Non-pigmented ciliary epithelial cell (primary cell): ENCODE measurements at regions not wholly inside any gene's neighbourhood (a gene's known extent, or its start where the extent isn't known, plus 50 kb on each side); places are given as distances from the start of the nearest gene placed in this dataset.
"Not testable (repeated sequence)": the region's sequence is repeated elsewhere in the genome, so short reads cannot be mapped to it uniquely, and the experiment has no call there.

Source experiments
- DNase-seq: peaks from one replicate; pipeline ENCODE4 v3.0.0-alpha.2; 2010; ENCODE audit warnings: low read depth

DNA sequence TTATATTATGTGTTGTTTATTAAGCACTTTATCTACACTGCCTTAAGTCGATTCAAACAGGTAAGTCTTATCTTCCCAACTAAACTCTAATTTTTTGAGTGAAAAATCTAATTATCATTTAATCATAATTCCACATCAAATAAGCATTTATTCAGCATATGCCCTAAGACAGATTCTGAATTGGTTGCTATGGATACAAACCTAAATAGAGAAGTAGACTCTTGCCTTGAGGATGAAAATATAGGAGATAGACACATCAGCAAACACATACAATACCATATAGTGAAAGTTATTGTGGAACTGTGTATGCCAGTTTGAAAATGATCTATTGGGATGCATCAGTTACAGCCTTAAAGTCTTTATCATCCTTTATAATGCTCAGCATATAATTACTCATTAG lies 1679.9 kb downstream of the SLITRK1 start:
- DNase-seq: no peak

DNA sequence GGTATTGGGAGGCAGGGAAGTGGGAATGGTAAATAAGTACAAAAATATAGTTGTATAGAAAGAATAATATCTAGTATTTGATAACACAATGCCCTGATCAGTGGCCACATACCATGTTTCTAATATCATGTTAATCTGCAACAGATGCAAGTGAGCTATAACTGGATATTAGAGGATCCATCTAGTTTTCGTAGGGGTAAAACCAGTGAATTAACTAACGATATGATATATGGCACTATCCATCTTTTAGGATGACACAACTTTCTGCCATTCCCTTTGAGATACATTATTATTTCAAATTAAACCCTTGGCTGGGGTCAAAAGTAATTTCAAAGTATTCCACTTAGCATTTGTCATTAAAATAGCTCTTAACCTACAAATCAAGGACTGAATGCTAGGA lies 1686.2 kb downstream of the SLITRK1 start:
- no peak for DNase-seq

DNA sequence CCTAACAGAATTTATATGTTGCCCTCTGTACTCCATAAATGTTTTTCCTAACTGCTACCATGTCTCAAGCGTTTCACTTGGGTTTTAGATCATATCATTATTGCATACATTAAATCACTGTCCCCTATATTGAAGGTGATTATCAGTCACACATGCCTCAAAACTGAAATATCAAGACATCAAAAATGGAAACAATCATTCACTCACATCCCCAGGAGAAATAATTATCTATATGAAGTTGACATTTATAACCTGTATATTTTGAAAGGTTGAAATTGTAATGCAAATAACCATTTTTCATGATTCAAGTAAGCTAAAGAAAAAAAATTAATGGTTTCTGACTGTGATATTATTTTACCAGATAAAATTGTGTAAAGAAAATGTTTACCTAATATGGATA lies 1695.0 kb downstream of the SLITRK1 start:
- no peak for DNase-seq

DNA sequence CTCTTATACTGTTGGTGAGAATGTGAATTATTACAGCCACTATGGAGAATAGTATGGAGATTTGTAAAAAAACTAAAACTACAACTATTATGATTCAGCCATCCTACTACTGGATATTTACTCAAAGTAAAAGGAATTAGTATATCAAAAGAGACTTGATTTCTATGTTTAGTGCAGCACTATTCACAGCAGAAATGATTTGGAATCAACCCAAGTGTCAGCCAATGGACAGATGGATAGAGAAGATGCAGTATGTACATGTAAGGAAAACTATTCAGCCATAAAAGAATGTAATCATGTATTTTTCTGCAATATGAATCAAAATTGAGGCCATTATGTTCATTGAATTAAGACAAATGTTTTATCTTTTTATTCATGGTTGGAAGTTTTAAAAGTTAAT lies 1705.5 kb downstream of the SLITRK1 start:
- DNase-seq: no peak

DNA sequence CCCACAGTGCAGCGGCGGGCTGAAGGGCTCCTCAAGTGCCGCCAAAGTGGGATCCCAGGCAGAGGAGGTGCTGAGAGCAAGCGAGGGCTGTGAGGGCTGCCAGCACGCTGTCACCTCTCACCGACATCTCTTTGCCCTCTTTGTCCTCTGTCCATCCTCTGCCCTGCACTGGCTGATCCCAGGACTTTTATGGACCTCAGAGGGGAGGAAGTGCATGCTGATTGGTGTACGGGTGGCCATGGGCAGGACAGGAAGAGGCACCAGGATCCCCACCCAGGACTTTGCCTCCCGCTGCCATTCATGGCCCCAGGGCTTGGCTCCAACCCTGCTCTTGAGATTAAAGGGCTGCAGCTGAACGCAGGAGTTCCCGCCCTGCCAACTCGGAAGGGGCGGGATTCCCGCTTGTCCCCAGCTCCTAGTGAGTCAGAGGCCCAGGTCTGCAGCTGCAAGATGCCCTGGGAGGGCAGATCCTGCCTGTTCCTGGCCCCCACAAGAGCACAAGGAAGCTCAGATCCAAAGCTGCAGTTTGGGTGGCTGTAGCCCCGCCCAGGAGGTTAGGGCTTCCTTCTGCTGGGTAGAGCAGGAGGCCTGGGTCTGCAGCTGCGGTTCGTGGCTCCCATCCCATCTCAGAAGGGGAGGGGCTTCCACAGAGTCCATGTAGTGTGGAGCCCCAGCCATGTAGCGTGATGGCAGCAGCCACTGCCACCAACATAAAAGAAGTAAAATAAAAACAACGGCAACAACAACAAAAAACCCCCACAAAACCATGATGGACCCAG lies 1716.7 kb downstream of the SLITRK1 start:
- no peak for DNase-seq

DNA sequence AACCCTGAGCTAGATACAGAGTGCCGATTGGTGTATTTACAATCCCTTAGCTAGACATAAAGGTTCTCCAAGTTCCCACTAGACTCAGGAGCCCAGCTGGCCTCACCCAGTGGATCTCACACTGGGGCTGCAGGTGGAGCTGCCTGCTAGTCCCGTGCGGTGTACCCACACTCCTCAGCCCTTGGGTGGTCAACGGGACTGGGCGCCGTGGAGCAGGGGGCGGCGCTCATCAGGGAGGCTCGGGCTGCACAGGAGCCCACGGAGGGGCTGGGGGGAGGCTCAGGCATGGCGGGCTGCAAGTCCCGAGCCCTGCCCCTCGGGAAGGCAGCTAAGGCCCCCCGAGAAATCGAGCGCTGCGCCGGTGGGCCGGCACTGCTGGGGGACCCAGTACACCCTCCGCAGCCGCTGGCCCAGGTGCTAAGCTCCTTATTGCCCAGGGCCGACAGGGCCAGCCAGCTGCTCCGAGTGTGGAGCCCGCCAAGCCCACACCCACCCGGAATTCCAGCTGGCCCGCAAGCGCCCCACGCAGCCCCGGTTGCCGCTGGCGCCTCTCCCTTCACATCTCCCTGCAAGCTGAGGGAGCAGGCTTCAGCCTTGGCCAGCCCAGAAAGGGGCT lies 1717.4 kb downstream of the SLITRK1 start:
- DNase-seq: not testable (repeated sequence)

DNA sequence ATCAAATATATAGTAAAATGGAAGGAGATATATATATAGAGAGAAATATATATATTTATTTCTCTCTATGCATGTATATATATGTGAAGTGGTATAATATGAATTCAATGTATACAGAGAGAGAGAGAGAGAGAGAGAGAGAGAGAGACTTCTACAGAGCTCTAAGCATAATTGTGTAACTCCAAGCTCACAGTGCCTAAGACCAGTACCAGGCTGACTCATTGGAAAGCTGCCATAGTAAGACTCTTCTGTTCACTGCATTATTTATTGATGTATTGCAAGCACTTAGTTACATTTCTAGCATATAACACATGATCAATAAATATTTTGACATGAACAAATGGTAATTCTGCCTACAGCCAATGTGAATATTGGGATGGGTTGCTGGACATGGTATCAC lies 1734.7 kb downstream of the SLITRK1 start:
- DNase-seq: no peak

DNA sequence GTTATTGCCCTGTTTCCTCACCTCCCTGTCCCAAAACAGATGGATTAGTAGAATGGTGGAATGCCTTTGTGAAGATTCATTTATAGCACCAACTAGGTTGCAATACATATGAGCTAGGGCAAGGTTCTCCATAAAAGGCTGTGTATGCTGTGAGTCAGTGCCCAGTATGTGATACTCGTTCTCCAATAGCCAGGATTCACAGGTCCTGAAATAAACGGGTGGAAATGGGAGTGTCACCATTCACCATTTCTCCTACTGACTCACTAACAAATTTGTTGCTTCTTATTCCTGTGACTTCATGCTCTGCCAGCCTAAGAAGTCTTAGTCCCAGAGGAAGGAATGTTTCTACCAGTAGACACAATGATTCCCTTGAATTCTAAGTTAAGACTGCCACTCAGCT lies 1745.4 kb downstream of the SLITRK1 start:
- DNase-seq: no peak

DNA sequence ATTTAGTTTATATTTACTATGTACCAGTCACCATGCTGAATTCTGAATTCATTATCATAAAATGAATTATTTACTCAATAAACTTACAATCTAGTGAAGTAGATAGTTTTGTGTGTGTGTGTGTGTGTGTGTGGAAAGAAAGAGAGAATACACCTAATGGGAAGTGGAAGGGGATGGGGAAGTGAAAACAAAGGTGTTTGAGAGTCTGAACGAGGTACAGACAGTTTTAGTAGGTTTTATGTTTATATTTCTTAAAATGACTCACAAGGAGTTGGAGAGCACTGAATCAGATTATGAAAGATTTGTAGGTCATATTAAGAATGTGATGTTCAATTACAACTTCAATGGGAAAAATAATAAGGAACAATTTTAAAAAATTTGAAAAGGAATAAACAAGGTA lies 1753.0 kb downstream of the SLITRK1 start:
- no peak for DNase-seq

DNA sequence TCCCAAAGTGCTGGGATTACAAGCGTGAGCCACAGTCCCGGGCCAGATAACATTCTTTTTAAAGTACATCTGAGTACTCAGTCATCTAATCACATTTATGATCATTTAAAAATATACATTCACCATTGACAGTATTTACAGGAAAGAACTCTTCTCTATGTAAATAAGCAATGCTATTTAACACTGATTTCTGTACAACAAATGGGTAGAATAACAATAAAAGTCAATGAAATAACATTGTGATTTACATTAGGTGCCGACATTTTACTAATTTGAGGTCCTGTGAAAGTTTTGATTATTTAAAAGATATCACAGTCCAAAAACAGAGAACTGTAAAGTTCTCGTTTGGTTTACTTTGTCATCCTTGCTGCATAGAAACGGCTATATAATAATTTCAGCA lies 1763.7 kb downstream of the SLITRK1 start:
- no peak for DNase-seq

DNA sequence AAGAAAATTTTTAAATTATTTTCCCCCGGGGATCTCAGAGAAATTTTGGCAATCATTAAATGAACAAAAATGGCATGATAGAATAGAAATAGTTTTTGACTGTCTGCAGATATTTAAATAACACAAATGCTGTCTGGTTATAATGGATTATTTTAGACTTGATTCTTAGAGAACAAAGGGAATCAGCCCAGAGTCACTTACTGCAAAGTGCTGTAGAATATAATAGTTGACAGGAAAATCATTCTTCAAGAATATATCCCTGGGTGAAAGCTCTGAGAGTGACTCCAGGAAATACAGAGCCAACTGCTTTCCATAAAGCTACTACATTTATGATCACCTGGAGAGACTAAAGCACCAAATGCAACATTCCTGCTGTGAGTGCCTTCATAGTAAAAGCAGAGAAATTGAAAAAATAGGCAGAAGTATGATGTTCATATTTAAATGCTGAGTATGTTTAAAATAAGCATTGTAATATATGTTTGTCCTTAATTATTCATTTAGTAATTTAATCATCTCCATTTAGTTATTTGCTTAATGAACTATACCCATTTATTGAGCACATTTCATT lies 1765.8 kb downstream of the SLITRK1 start:
- no peak for DNase-seq

DNA sequence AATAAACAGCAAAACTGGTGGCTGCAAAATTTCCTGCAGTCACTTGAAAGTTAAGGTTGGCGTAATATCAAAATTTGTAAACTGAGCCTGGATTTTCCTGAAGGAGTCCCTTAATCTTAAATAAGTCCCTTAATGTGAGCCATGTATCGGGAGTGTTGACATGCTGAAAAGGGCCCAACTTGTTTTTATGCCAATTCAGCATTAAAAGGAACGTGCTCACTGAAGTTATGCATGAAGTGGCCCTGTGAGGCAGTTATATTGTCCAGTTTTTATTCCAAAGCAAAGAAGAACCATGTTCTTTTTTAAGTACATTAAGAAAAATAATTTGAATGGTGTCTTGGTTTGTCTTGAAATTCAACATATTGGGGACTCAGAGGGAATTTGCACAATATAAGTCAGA lies 1766.9 kb downstream of the SLITRK1 start:
- no peak for DNase-seq

DNA sequence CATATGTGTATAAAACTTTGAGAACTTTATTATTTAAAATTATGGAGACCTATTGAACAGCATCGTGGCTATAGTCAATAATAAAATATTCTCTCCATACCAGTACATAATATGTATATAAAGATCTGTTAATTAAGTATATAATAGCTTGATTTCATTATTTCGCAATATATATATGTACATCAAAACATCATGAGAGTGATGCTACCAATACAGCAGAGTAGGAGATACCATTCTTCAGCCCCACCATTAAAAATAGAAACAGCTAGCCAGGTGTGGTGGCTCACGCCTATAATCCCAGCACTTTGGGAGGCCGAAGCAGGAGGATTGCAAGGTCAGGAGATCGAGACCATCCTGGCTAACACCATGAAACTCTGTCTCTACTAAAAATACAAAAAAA lies 1755.3 kb upstream of the SPRY2 start:
- no peak for DNase-seq

DNA sequence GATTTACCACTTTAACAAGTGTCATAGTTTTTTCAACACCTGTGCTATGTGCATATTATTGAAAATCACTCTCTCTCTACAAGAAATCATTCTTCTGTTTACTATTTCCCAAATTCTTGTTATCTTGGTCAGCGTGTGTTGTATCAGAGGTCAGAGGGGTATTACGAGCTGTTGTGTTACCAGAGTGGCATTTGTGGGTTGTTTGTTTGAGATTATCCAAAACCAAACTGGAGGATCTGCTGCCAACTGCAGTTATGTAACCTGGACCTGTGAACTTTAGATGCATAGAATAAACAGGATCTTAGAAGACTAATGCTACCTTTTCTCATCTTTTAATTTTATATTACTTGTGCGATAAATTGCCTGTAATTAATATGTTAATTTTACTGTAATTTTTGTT lies 1751.4 kb upstream of the SPRY2 start:
- DNase-seq: no peak

DNA sequence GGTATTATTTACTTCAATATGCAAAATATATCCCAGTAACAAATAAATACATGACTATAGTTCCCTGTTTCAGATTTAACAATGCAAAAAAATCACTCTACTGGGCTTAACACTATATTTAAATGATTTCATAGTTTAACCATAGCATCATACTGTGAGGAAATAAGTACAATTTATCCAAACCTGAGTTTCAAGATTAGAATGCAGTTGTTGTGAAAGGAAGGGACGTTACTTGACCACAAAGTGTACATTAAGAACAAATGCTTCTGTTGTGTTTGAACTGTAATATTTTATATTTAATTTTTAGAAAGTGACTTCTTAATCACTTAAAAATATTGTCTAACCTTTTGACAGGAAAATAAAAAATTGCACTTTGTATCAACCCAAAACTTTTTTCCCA lies 1747.9 kb upstream of the SPRY2 start:
- no peak for DNase-seq

DNA sequence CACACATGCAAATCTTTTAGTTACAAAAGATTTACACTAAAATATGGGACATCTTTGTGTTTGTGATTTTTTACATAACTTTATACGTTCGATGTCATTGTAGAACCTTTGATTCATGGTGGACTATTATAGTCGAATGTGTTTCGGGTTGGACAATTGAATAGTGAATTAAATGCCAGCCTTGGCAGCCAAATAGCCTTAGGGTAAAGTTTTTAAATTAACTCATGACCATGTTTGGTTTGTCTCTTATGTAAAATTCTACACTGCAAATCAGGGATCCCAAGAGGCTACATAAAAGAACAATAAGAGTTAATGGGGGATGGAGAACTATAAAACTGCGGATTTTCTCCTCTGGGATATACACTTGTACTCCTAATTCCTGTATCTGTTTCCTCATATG lies 1735.6 kb upstream of the SPRY2 start:
- DNase-seq: no peak

DNA sequence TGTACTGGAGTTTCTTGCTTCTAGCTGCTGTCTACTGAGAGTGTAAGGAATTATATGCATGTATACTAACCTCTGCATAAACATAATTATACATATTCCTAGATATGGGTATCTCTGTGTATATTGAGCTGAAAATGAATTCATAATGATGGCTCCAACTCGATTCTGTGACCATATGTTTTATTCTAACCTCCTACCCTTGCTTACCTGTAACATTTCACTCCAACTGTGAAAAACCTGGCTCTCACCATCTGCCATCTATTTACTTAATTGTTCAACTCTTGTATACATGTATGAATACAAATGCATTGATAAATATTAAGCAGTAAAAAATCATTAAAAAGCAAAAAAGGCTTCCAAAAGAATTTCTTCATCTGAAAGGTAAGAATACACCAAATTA lies 1729.5 kb upstream of the SPRY2 start:
- no peak for DNase-seq

DNA sequence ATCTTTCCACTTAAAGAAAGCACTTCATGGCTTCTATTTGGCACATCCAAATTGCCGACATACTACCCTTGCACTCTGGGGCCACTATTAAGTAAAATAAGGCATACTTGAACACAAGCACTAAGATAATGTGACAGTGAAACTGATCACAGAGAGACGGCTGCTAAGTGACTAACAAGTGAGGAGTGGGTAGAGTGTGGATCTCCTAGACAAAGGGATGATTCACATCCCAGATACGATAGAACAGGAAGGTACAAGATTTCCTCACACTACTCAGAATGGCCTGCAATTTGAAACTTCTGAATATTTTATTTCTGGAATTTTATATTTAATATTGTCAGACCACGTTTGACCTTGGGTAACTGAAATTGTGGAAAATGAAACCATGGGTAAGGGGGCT lies 1721.8 kb upstream of the SPRY2 start:
- DNase-seq: peak; percentile 26

DNA sequence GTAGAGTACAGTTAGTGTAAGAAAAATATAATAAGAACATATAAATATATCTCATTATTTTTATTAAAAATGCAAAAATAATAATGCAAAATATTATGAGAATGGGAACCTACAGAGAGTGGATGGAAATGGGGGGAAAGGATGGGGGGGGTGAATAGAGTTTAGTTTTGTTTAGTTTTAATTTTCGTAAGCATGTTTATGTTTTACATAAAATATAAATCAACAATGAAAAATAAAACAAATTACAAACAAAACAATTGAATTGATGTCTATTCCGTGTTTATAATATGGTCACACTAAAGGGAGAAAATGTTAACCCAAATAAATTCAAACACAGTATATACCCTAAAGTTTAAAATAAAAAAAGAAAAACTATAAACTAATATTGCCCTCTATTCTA lies 1717.4 kb upstream of the SPRY2 start:
- no peak for DNase-seq

DNA sequence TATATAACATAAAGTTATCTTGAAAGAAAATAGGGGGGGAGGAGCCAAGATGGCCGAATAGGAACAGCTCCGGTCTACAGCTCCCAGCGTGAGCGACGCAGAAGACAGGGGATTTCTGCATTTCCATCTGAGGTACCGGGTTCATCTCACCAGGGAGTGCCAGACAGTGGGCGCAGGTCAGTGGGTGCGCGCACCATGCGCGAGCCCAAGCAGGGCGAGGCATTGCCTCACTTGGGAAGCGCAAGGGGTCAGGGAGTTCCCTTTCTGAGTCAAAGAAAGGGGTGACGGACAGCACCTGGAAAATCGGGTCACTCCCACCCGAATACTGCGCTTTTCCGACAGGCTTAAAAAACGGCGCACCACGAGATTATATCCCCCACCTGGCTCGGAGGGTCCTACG lies 1704.4 kb upstream of the SPRY2 start:
- not testable (repeated sequence) for DNase-seq

DNA sequence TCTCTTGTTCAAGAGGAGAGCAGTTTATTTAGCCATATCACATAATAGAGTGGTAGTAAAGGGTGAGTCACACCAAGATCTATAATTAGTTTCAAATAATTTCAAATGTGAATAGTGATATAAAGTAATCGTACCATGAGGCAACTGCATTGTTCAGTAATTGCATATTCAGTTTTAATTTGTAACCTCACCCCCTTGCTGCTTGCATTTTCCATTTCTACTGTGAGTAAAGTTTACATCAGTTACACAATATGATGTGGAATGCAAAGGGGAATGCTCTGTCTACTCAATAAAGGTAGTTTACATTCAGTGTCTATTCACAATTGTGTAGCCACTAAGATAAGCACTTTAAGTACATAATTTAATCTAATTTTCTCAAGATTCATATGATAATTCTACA lies 1695.7 kb upstream of the SPRY2 start:
- no peak for DNase-seq

DNA sequence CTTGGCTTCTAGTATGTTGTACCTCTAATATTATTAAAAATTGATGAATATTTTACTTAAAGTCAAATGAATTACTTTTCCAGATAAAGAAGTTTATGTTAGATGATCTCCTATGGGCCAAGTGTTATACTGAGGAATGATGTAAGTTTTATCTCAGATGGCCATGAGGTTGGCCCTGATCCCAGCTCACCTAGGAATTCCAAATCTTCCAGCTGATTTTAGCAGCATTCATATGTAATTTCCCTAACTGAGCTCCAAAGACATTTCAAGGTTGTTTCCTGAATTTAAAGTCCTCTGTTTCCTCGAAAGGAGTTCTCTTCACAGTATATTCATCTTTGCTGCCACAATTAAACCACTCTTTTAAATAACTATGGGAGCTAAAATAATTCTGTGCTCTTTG lies 1670.4 kb upstream of the SPRY2 start:
- DNase-seq: no peak

DNA sequence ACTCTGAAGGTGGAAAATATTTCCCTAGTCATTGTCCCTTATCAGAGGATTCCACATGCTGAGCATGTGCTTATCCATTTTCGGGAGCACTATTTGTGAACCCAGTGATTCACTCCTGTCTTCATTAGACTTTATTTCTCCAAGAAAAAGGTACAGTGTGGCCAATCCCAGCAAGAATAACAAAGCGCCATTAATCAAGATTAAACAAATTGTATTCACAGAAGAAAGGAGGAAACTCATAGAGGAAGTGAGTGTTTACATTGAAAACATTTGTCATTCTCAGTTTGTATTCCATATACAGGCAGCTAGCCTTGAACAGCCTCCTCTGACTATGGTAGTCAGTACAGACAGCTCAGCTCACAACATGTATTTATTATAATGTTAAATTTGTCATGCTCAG lies 1669.9 kb upstream of the SPRY2 start:
- no peak for DNase-seq

DNA sequence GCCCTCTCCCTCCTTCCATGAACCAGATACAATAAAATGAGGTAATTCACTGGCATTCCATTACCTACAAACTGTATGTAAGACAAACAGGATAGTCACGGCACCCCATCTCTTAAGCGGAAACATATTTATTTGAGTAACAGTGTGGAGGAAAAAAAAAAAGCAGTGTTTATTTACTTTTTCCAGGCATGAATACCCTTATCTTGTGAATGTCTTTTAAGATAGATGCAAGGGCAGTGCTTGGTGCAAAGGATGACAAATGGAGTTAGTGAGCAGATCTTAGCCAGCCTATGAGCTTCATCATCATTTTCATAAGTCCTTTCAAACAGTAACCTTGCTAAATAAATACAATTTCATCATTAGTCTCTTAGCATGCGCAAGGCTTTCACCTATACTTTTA lies 1661.8 kb upstream of the SPRY2 start:
- no peak for DNase-seq
